ENCODE measurements at regions not wholly inside any gene's neighbourhood (a gene's known extent, or its start where the extent isn't known, plus 50 kb on each side); places are given as distances from the start of the nearest gene placed in this dataset.

DNA sequence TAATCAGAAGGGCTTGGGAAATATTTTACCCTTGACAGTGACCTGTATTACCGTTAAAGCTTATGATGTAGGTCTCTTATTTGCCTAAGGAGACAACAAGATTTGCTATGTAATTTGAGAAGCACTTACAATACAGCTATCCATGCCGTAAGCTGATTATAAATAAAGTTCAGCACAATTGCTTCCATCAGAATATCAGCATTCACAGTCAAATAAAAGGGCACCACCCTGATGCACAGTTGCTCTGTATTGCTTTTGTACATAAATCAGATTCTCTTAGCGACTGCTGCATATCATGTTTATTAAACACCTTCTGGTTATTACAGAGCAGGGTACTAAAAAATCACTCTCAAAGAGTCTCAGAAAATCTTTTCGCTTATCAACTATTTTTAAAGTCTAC lies 67.3 kb upstream of the VRK1 start:
- TF ChIP-seq, protein P1, sequence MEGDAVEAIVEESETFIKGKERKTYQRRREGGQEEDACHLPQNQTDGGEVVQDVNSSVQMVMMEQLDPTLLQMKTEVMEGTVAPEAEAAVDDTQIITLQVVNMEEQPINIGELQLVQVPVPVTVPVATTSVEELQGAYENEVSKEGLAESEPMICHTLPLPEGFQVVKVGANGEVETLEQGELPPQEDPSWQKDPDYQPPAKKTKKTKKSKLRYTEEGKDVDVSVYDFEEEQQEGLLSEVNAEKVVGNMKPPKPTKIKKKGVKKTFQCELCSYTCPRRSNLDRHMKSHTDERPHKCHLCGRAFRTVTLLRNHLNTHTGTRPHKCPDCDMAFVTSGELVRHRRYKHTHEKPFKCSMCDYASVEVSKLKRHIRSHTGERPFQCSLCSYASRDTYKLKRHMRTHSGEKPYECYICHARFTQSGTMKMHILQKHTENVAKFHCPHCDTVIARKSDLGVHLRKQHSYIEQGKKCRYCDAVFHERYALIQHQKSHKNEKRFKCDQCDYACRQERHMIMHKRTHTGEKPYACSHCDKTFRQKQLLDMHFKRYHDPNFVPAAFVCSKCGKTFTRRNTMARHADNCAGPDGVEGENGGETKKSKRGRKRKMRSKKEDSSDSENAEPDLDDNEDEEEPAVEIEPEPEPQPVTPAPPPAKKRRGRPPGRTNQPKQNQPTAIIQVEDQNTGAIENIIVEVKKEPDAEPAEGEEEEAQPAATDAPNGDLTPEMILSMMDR (IDR thresholded peaks at IDR 0.05; ENCODE audit: low read depth, low read length, poor library complexity, severe bottlenecking): no peak
- TF ChIP-seq EZH2phosphoT487 (IDR thresholded peaks at IDR 0.05; ENCODE audit: borderline replicate concordance, low read length): no peak
